Motor neuron (in vitro differentiated cells): ENCODE measurements at regions not wholly inside any gene's neighbourhood (a gene's known extent, or its start where the extent isn't known, plus 50 kb on each side); places are given as distances from the start of the nearest gene placed in this dataset.

Source experiments
- ATAC-seq, 8 experiments: fragments of 200-7000 bp; cut with Tn5 transposase; replicated peaks in 6 of 8; 2 replicates each; pipeline ENCODE4 v1.8.0; 2021; ENCODE audit warnings: mild to moderate bottlenecking in 8 of 8, moderate library complexity in 8 of 8
- H3K27ac ChIP-seq, 2 donors: fragments of 250-450 bp; sonication (Bioruptor Pico); 2 replicates each; pipeline ENCODE4 v1.9.0; 2021; ENCODE audit warnings: antibody characterized with exemption in 2 of 2, mild to moderate bottlenecking in 2 of 2, moderate library complexity in 1 of 2
- H3K4me1 ChIP-seq, 2 donors: fragments of 250-450 bp; sonication (Bioruptor Pico); replicated peaks in 1 of 2; 2 replicates each; pipeline ENCODE4 v1.6.1; 2021; ENCODE audit warnings: antibody characterized with exemption in 2 of 2, mild to moderate bottlenecking in 2 of 2, moderate library complexity in 1 of 2
- H3K4me3 ChIP-seq, 5 donors: fragments of 250-450 bp; sonication (Bioruptor Pico); 2 replicates each; pipeline ENCODE4 v1.9.0; 2021; ENCODE audit warnings: antibody characterized with exemption in 5 of 5, mild to moderate bottlenecking in 5 of 5, moderate library complexity in 4 of 5
- WGBS, 10 experiments: fragments of 450-650 bp; shearing (Covaris generic); methylation state at CpG; one replicate each; pipeline ENCODE4 v1.0.0; 2022; 5-methylcytosine and 5-hydroxymethylcytosine counted together
- in situ Hi-C, 9 experiments: fragments of 400-800 bp; cut with MboI; loops; one replicate each; pipeline ENCODE4 v1.15.0; 2021; ENCODE audit warnings: low sequenced_read_pairs in 9 of 9, low pct_unique_long_range_greater_than_20kb in 2 of 9; ENCODE audit not compliant: unreplicated experiment in 9 of 9

- no peak for ATAC-seq
- no peaks in the 10 kb centered on the region for H3K4me1 ChIP-seq
- no peak overlapping the region for H3K4me3 ChIP-seq
- WGBS, 10 experiments, result 16 to 97% (median 84%) methylated on average over 1 to 5 of the region's 5 CpGs
- no peak overlapping the region for H3K27ac ChIP-seq
- in situ Hi-C loops, result no loop called here
These were observed 555.9 kb downstream of the VRK1 start for GRCh38 chr14:97353102-97353501.

DNA sequence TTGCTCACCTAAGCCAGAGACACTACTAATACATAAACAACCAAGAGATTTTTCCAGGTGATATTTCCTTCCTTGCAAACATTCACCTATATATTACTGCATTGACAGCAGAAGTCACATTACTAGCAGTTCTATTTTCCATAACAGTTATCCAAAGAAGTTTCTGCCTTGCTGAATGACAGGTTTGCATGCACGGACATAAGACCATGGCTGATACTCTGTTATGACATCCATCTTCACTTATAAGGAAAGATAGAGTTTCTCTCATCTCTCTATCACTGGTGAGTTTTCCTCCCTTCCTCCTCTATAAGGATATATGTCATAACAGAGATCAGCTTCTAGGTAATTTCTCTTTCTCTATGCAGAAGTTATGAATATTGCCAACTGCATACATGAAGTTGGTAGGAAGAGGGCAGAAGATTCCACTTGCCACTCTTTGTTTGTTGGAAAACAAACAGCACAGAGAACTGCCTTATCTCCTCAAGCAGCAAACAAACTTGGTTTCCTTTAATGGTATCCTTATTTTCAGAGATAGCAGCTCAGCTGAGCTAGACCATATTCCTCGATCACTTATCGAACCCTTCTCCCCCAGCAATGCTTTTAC, 557.0 kb downstream of the VRK1 start:
- in situ Hi-C loops, result no loop called here
- H3K27ac ChIP-seq, result no peak overlapping the region

GRCh38 chr14:97359341-97359740, 562.2 kb downstream of the VRK1 start:
- H3K4me3 ChIP-seq, result no peak overlapping the region
- peaks cover 9 to 14% of the 10 kb centered on the region in 2 donors for H3K4me1 ChIP-seq
- in situ Hi-C loops, result no loop called here
- WGBS, 10 experiments, result 6 to 80% (median 63%) methylated on average over 1 to 5 of the region's 6 CpGs; no CpG with 5 or more reads in 3 of the 10 experiments
- H3K27ac ChIP-seq, result no peak overlapping the region
- peak in 5 of 8 experiments; percentile 70 to 89 (median 84) for ATAC-seq

More for the DNA sequence above, 557.0 kb downstream of the VRK1 start:
- peak in 1 of 8 experiments; percentile 9 for ATAC-seq
- H3K4me3 ChIP-seq, result no peak overlapping the region
- WGBS, 10 experiments, result 0 to 83% (median 49%) methylated on average over 2 to 3 of the region's 3 CpGs; no CpG with 5 or more reads in 1 of the 10 experiments
- H3K4me1 ChIP-seq, result peaks cover 0 to 7% of the 10 kb centered on the region in 2 donors

DNA sequence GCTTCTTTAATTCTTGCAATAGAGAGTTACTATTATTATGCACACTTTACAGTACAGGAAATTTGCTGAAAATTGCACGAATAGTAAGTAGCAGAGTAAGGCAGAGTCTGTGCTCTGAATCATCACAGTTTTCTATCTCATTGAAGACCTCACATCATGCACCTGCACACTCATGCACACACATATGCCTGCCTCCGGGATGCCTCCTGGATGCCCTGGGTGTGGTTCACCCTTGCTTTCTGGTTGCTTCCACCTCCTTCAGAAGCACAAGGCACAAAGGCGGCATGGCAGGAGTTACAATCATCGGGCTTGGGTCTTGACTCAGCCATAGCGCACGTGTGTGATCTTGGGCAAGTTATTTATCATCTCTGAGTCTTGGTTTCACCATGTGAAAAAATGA, 564.0 kb downstream of the VRK1 start:
- H3K27ac ChIP-seq, result no peak overlapping the region
- in situ Hi-C loops, result no loop called here
- ATAC-seq, result peak in 1 of 8 experiments; percentile 13
- peaks cover 9 to 17% of the 10 kb centered on the region in 2 donors for H3K4me1 ChIP-seq
- 10 to 96% (median 80%) methylated on average over 1 to 5 of the region's 6 CpGs; no CpG with 5 or more reads in 3 of the 10 experiments for WGBS, 10 experiments
- H3K4me3 ChIP-seq, result no peak overlapping the region

GRCh38 chr14:97361958-97362357, 564.8 kb downstream of the VRK1 start:
- Histone ChIP-seq H3K27ac (no peak overlapping the region), H3K4me3 (no peak overlapping the region), H3K4me1 (peaks cover 11 to 18% of the 10 kb centered on the region in 2 donors)
- WGBS, 10 experiments, result 25 to 93% (median 52%) methylated on average over 1 to 3 of the region's 3 CpGs; no CpG with 5 or more reads in 1 of the 10 experiments
- peak in 1 of 8 experiments; percentile 27 for ATAC-seq
- in situ Hi-C loops, result no loop called here

- 17 to 74% (median 46%) methylated on average over 1 to 10 of the region's 11 CpGs; no CpG with 5 or more reads in 1 of the 10 experiments for WGBS, 10 experiments
- in situ Hi-C loops, result no loop called here
- peaks cover 7 to 8% of the 10 kb centered on the region in 2 donors for H3K4me1 ChIP-seq
- H3K27ac ChIP-seq, result no peak overlapping the region
- ATAC-seq, result no peak
- no peak overlapping the region for H3K4me3 ChIP-seq
These were observed 569.2 kb downstream of the VRK1 start for GRCh38 chr14:97366400-97366799.

DNA sequence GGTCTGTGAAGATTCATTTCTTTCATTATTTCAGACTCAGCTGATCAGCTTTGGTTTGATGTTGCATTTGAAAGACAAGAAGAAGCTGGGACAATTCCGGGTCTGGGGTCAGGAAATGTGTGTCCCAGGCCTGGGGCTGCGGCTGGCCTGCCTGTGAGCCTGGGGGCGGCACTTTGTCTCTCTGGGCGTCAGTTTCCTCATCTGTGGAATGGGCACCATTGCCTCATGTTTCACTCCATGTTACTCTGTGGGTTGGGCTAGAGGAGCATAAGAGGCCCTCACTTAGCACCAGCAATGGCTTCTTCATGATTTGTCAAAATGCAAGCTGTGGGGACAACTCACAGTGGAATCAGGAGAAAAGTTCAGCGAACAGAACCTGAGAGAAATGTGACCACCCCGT, 570.1 kb downstream of the VRK1 start:
- Histone ChIP-seq H3K27ac (no peak overlapping the region), H3K4me3 (no peak overlapping the region), H3K4me1 (peaks cover 4 to 5% of the 10 kb centered on the region in 2 donors)
- WGBS, 10 experiments, result 41 to 100% (median 78%) methylated on average over 1 to 3 of the region's 6 CpGs; no CpG with 5 or more reads in 6 of the 10 experiments
- in situ Hi-C loops, result no loop called here
- ATAC-seq, result no peak

DNA sequence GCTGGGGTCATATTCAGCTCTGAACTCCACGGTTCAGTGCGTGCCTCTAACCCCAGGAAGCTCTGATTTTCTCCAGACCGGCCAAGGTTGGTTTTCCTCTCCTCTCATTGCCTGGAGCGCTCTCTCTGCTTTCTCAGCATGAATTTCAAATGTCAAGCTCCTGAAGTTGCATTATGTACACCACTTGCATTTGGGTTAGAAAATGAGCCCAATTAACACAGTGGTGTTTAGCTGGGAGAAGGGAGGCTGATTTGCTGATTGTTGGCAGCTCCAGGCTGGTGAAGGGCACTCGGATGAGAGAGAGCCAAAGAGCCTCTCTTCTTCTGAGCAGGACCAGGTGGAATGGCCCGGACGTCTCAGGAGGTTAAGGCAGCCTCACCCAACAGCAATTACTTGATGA, 570.9 kb downstream of the VRK1 start:
- 47 to 87% (median 66%) methylated on average over 2 to 7 of the region's 7 CpGs; no CpG with 5 or more reads in 6 of the 10 experiments for WGBS, 10 experiments
- in situ Hi-C loops, result no loop called here
- peak in 1 of 8 experiments; percentile 90 for ATAC-seq
- Histone ChIP-seq H3K4me1 (peaks cover 2 to 4% of the 10 kb centered on the region in 2 donors), H3K4me3 (no peak overlapping the region), H3K27ac (no peak overlapping the region)

DNA sequence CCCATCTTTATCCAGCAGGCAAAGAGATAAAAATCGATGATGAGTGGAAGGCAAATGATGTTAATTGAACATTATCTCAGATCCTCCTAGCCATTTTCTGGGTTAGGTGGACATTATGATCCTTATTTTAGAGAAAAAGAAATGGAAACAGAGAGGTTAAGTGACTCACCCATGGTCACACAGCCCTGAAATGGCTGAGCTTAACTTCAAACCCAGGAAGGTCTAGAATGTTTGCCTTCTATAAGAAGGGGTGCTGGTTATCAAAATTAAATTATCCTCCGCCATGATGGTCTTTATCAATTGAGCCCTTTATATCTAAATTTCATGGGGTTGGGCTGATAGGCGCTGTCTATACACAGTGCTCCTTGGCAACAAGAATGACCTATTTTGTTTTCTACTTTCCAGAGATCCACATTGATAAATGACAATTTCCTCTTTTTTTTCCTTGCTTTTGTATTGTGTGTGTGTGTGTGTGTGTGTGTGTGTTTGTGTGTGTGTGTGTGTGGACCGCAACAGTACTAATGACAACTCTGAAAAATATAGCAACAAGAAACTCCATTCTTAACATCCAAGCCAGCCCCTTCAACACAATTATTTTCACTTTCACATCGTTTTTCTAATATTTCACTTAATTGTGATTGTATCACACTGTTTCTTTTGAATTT, 571.9 kb downstream of the VRK1 start:
- H3K4me3 ChIP-seq, result no peak overlapping the region
- H3K27ac ChIP-seq, result no peak overlapping the region
- 25 to 96% (median 86%) methylated on average over 2 to 5 of the region's 5 CpGs for WGBS, 10 experiments
- H3K4me1 ChIP-seq, result peaks cover 2 to 4% of the 10 kb centered on the region in 2 donors
- in situ Hi-C loops, result no loop called here
- ATAC-seq, result no peak

DNA sequence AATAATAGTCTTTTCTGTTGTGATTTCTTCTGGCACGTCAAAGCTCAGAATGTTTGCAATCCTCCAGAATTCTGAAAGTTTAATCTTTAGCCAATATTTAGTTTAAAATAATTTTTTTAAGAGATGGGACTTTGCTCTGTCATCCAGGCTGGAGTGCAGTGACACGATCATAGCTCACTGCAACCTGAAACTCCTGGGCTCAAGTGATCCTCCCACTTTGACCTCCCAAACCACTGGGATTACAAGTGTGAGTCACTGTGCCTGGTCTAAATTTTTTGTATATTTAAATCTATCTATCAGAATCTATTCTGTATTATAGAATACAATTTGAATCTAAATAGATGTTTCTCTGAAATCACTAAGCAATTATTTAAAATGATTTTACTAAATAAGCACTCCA, 572.7 kb downstream of the VRK1 start:
- peaks cover 2 to 4% of the 10 kb centered on the region in 2 donors for H3K4me1 ChIP-seq
- WGBS, 10 experiments, result 13 to 100% (median 80%) methylated on average over 1 to 2 of the region's 2 CpGs
- no peak overlapping the region for H3K4me3 ChIP-seq
- in situ Hi-C loops, result no loop called here
- H3K27ac ChIP-seq, result no peak overlapping the region
- ATAC-seq, result no peak

DNA sequence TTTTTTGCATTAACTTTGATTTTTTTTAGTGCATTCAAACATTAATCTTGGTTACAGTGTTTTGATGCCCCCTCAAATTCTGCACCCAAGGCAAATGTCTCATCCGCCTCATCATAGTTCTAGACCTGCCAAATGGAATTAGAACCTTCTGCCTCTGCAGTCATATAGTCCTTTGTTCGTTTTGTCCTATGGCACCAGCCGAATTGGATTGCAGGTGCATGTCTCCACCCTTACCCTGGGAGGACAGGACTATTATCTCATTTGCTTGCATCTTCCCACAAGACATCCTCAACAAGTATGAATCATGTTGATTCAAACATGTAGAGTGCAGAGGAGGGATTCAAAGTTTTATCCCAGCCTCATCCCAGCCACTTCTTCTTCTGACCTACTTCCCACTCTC, 579.1 kb downstream of the VRK1 start:
- no peak for ATAC-seq
- H3K4me1 ChIP-seq, result peaks cover 0 to 10% of the 10 kb centered on the region in 2 donors
- no peak overlapping the region for H3K27ac ChIP-seq
- in situ Hi-C loops, result no loop called here
- H3K4me3 ChIP-seq, result no peak overlapping the region
- WGBS, 10 experiments, result 0 to 100% (median 85%) methylated on average over 1 to 3 of the region's 3 CpGs; no CpG with 5 or more reads in 1 of the 10 experiments

DNA sequence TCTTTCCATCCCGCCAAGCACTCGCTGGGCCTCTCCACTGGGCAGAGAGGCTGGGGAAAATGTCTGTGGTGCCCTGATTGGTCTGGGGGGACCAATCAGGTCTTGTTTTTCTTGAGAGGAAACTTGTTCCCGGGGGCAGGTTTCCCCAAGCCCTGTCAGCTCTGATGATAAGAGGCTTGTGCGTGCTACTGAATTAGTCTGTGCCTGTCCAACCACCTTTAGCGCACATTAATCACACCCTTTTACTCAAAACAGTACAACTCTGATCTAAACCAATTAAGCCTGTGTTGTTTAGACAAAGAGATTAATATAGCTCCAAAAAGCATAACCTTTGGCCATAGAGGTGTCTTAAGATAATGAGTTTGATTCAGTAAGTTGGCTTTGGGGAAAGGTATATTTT, 580.4 kb downstream of the VRK1 start:
- ATAC-seq, result no peak
- 50 to 100% (median 92%) methylated on average over 1 to 5 of the region's 5 CpGs; no CpG with 5 or more reads in 2 of the 10 experiments for WGBS, 10 experiments
- H3K4me3 ChIP-seq, result no peak overlapping the region
- H3K27ac ChIP-seq, result no peak overlapping the region
- H3K4me1 ChIP-seq, result peaks cover 8 to 13% of the 10 kb centered on the region in 2 donors
- in situ Hi-C loops, result no loop called here

DNA sequence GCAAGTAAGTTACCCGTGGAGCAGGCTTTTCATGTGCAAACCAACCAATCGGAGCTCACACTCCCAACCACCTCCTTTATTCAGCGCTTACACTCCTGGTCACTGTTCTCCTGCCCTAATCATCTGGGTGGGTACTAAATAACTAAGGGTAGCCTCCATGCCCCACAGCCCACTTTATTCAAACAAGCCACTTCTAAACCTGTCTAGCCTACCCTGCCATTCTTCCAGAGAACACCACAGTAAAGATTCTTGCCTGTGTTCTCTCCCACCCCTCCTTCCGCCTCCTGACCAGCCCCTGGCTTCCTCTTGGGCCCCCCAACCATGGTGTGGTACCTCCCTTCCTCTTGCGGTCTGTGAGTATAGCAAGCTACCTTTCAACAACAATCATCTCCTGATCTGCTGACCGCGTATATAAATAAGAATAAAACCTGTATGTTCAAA, 581.9 kb downstream of the VRK1 start:
- H3K27ac ChIP-seq, result no peak overlapping the region
- H3K4me3 ChIP-seq, result no peak overlapping the region
- 0 to 43% (median 30%) methylated on average over 1 to 4 of the region's 7 CpGs; no CpG with 5 or more reads in 5 of the 10 experiments for WGBS, 10 experiments
- no peak for ATAC-seq
- H3K4me1 ChIP-seq, result peaks cover 18 to 24% of the 10 kb centered on the region in 2 donors
- in situ Hi-C loops, result no loop called here
